ENCODE measurements at regions not wholly inside any gene's neighbourhood (a gene's known extent, or its start where the extent isn't known, plus 50 kb on each side); places are given as distances from the start of the nearest gene placed in this dataset.

- Histone ChIP-seq H3K36me3 (replicated peaks in 1 of 2; ENCODE audit: control insufficient read depth in 1 of 2, insufficient read depth in 2 of 2, low read length in 1 of 2) (no peaks in the 10 kb centered on the region), H3K9ac (no peak overlapping the region), H2AFZ (ENCODE audit: low read depth) (no peak overlapping the region), H3K79me2 (ENCODE audit: insufficient read depth) (no peaks in the 10 kb centered on the region), H3K4me1 (ENCODE audit: control insufficient read depth in 1 of 2, insufficient read depth in 2 of 2, low read depth in 1 of 2, low read length in 1 of 2) (no peaks in the 10 kb centered on the region), H3K27ac (ENCODE audit: low read depth in 2 of 2, low read length in 1 of 2) (no peak overlapping the region), H3K27me3 (ENCODE audit: insufficient read depth) (no peaks in the 10 kb centered on the region), H3F3A (replicated peaks; ENCODE audit: insufficient read depth) (no peaks in the 10 kb centered on the region), H3K9me2 (no peaks in the 10 kb centered on the region), H4K20me1 (ENCODE audit: insufficient read depth) (no peaks in the 10 kb centered on the region), H3K4me2 (no peak overlapping the region), H3K4me3 (ENCODE audit: low read depth in 2 of 2, low read length in 1 of 2) (no peak overlapping the region), H3K9me3 (0 out of 2 replicates have a peak, but pooled peaks cover 3% of the 10 kb centered on the region)
- ChIA-PET POLR2A (no interaction called here), CTCF (no interaction called here)
- DNase-seq, result no peak
- 32% methylated on average over 3 of the region's 3 CpGs for WGBS (ENCODE audit: low lambda C conversion rate)
- TF ChIP-seq CTCF (IDR thresholded peaks at IDR 0.05) (no peak), IRF3 (IDR thresholded peaks at IDR 0.05; ENCODE audit: low read depth, low read length) (no peak), USF1 (IDR thresholded peaks at IDR 0.05; ENCODE audit: borderline replicate concordance, low read depth) (no peak), USF2 (IDR thresholded peaks at IDR 0.05; ENCODE audit: borderline replicate concordance, low read depth, low read length) (no peak), YY1 (IDR thresholded peaks at IDR 0.05; ENCODE audit: low read depth) (no peak), ZBTB33 (IDR thresholded peaks at IDR 0.05; ENCODE audit: borderline replicate concordance, low read depth) (no peak), RCOR1 (IDR thresholded peaks at IDR 0.05; ENCODE audit: low read length) (no peak), NRF1 (IDR thresholded peaks at IDR 0.05; ENCODE audit: low read depth, low read length) (no peak)
Observed at GRCh38 chr6:115474443-115475041, 586.1 kb downstream of the FRK start.

Data from SK-N-SH (cell line).